Jurkat, Clone E6-1 (cell line): ENCODE measurements at regions not wholly inside any gene's neighbourhood (a gene's known extent, or its start where the extent isn't known, plus 50 kb on each side); places are given as distances from the start of the nearest gene placed in this dataset.
"Not testable (repeated sequence)": the region's sequence is repeated elsewhere in the genome, so short reads cannot be mapped to it uniquely, and the experiment has no call there.

Source experiments
- DNase-seq: peaks from one replicate; pipeline ENCODE4 v3.0.0-alpha.2; 2011; ENCODE audit warnings: low read depth, low spot score
- H3K4me3 ChIP-seq: 2 replicates; pipeline ENCODE4 v1.5.1; 2011; ENCODE audit warnings: mild to moderate bottlenecking, low read length, control low read depth, moderate library complexity

DNA sequence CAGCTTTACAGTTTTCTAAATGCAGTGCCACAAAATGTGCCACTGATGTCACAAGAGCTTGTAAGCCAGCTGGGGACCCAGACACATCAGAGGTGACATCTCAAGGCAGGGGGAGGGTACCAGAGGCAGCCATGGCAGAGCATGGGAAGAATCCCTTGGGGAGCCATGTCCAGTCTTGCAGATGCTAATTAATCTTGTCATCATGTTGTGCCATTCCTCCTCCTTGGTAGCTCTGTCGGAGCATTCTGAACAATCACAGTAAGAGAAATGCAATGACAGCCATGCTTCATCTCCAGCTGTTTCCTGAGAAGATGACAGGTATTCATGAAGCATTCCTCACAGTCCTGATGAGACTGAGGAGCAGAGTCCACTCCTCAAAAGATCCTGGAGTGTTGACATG is 287.9 kb downstream of the RPAP3 start:
- no peak overlapping the region for H3K4me3 ChIP-seq
- DNase-seq = no peak

DNA sequence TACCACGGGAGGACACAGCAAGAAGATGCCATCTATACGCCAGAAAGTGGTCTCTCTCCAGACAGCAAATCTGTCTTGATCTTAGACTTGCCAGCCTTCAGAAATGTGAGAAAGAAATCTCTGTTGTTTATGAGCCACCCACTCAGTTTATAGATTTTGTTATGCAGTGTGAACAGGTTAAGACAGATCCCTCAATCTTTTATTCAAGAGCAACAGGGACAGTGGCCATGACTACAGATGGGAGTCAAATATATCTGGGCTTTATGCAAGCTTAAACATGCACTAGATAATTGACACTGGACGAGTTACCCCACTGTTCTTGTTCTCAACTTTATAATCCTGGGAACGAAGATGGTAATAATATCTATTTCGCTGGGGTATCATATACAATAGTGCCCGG is 288.7 kb downstream of the RPAP3 start:
- no peak for DNase-seq

DNA sequence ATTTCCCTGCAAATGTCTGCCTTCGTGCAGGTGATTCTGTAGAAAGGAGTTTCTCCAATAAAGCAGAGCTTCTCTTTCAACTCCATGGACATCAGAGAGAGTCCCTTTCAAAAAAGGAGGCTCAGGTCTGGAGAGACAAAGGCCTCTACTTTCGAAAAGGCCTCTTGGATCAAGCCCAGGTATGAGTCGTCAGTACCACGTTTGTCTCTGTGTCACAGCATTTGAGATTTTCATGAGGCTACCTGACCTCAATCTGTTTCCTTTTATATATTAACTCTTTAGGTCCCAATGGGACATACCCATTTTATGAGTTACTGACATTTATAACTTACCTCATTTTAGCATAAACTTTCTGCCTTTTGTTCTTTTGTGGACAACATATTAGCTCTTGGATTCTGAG is 290.8 kb downstream of the RPAP3 start:
- H3K4me3 ChIP-seq = no peak overlapping the region
- DNase-seq = no peak

More for the DNA sequence above, 288.7 kb downstream of the RPAP3 start:
- no peak overlapping the region for H3K4me3 ChIP-seq

DNA sequence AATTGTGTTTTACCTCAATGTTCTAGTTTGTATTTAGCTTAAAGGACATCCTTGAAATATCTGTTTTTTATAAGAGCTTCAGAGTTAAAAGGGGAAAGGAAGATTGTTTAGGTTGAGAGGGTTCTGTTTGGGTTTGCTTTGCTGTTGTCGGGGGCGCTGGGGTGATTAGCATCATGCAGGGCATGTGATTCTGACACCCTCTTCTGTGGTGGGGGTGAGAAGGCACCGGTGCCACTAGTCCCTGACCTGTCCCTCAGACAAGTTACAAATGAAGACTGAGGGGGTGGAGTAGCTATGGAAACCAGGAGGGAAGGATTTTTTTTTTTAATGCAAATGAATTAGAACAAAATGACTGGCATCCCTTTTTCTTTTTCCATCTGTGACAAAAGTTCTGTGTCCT is 291.3 kb downstream of the RPAP3 start:
- no peak for DNase-seq
- no peak overlapping the region for H3K4me3 ChIP-seq

DNA sequence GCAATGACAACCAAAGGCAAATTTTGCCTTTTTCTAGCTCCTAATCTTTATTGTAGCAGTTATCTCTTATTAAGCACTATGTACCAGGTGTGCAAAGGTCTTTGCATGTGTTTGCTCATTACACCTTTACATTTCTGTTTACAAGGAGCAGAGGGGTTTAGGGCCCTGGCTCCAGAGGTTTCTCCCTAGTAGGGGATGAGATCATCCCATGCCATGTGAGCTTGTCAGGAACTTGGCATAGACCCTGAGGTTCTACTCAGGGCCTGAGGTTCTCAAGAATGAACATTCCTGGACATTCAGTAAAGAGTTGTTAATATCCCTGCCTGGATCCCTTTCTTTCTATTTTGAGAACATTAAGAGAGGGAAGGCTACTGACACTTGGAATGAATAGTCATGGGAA is 292.0 kb downstream of the RPAP3 start:
- no peak for DNase-seq
- no peak overlapping the region for H3K4me3 ChIP-seq

- no peak overlapping the region for H3K4me3 ChIP-seq
- DNase-seq = no peak
Measured at GRCh38 chr12:47412601-47413236, 293.1 kb downstream of the RPAP3 start.

GRCh38 chr12:47411966-47412365 is 293.9 kb downstream of the RPAP3 start:
- no peak for DNase-seq
- no peak overlapping the region for H3K4me3 ChIP-seq

- no peak overlapping the region for H3K4me3 ChIP-seq
- no peak for DNase-seq
Measured at GRCh38 chr12:47410862-47411261, 295.0 kb downstream of the RPAP3 start.

- DNase-seq = peak; percentile 51
- no peak overlapping the region for H3K4me3 ChIP-seq
Measured at GRCh38 chr12:47410383-47410782, 295.4 kb downstream of the RPAP3 start.

- DNase-seq = no peak
- no peak overlapping the region for H3K4me3 ChIP-seq
Measured at GRCh38 chr12:47409310-47409987, 296.4 kb downstream of the RPAP3 start.

DNA sequence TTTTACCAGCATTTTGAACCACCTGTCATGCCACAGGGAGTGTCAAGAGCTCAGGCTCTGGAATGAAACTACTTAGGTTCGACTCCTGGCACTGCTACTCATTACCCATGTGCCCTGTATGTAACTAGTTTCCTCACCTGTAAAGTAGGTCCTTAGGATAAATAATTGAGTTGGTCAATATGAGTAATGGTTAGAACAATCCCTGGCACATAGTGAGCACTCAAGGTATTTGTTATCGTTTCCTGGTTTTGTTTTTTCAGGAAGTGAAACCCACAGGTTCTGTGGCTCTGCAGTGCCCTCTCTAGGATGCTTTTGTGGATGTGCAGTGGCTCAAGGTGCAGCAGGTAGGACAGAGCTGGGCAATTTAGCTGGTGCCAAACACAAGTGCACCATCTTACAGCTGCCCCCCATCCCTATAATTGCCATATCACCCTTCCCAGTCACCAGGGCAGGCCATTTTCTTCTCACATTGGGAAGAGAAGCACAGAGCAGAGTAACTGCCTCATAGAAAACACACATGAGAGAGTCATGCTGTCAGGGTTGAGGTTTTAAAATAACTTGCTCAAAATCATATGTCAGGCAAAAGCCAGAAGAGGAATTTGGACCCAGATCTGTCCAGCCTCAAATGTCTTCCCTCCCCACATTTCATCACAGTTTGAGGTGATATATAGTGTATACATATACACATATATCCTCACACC is 297.5 kb downstream of the RPAP3 start:
- no peak overlapping the region for H3K4me3 ChIP-seq
- peak; percentile 32 for DNase-seq

GRCh38 chr12:47407463-47408129 is 298.2 kb downstream of the RPAP3 start:
- no peak for DNase-seq
- no peak overlapping the region for H3K4me3 ChIP-seq

- DNase-seq = no peak
- H3K4me3 ChIP-seq = no peak overlapping the region
Measured at GRCh38 chr12:47403681-47404080, 302.1 kb downstream of the RPAP3 start.

DNA sequence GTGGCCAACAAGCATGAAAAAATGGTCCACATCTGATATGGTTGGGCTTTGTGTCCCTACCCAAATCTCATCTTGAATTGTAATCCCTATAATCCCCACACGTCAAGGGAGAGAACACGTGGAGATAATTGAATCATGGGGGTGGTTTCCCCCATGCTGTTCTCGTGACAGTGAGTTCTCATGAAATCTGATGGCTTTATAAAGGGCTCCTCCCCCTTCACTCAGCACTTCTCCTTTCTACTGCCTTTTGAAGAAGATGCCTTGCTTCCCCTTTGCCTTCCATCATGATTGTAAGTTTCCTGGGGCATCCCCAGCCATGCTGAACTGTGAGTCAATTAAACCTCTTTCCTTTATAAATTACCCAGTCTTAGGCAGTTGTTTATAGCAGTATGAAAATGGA is 304.6 kb downstream of the RPAP3 start:
- H3K4me3 ChIP-seq, DNase-seq: not testable (repeated sequence)

DNA sequence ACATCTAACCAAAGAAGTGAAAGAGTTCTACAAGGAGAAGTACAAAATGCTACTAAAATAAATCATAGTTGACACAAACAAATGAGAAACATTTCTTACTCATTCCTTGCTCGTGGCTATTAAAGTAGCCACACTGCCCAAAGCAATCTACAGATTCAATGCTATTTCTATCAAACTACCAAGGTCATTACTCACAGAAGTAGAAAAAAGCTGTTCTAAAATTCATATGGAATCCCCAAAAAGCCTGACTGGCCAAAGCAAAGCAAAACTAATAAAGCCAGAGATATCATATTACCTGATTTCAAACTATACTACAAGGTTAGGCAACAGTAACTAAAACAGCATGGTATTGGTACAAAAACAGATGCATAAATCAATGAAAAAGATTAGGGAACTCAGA is 305.6 kb downstream of the RPAP3 start:
- DNase-seq = no peak
- H3K4me3 ChIP-seq = no peak overlapping the region

DNA sequence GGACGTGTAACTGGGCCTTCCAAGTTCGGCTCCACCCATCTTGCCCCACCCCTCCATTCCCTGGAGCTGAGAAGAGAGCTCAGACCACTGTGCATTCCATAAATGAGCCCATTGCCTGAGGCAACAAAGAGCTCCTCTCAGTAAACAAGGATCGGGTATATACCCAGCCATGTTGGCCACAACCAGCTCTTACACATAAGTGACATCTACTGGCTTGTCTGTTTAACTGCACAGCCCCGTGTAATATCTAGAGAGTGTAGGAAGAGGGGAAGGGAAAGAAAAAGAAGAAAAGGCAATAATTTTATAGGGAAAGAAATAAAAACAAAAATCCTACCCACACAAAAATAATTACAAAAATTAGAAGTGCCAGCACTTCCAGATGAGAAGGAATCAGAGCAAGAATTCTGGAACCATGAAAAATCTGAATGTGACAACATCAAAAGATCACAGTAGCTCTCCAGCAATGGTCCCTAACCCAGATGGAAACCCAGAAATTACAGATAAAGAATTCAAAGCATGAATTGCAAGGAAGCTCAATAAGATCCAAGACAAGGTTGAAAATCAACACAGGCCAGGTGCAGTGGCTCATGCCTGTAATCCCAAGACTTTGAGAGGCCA is 308.1 kb downstream of the RPAP3 start:
- H3K4me3 ChIP-seq = no peak overlapping the region
- DNase-seq = peak; percentile 51

DNA sequence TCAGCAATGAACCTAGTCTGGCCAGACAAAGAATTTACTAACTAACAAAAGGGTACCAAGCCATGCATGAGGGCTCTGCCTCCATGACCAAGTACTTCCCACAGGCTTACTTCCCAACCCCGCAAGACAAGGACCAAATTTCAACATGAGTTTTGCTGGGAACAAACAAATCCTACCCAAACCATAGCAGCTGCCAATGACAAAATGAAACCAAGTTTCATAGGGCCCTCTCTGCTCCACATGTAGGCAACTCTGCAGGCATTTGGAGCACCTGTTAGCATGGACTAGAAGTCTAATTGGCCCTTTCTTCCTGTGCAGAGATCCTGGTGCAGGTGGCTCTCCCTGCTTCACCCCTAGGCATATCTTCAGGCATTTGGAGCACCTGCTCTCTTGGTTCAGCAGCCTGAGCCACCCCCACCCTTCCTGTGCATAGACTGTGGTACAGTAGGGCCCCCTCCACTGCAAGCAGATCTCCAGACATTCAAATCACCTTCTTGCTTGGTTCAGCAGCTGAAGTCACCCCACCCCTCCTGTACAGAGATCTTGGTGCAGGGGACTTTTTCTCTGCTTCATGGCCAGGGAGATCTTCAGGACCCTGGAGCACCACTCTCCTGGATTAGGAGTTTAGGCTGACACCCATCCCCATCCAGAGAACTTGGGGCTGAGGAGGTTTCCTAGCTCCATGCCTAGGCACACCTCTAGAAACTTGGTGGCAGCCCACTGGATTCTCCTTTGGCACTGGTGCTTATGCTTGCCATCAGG is 308.7 kb downstream of the RPAP3 start:
- peak; percentile 27 for DNase-seq
- no peak overlapping the region for H3K4me3 ChIP-seq

DNA sequence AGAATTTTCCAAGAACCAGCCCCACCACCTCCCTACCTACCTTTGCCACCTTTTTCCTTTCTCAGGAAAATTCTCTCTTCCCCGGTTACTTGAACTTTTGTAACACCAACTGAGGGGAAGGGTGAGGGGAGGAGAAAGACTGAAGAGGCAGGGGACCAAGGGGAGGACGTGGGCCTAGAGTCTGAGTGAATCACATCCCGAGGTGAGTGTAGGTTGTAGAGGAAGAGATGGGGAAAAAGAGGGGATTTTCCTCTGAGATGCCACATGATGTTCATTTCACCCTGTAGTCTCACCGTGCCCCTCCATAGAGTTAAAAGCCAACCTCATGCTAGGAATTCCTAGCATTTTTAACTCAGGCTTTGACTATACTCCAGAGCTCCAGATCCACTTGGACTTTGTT is 311.8 kb downstream of the RPAP3 start:
- no peak for DNase-seq

GRCh38 chr12:47393403-47393790 is 312.4 kb downstream of the RPAP3 start:
- DNase-seq = no peak
- no peak overlapping the region for H3K4me3 ChIP-seq

More for the DNA sequence above, 311.8 kb downstream of the RPAP3 start:
- no peak overlapping the region for H3K4me3 ChIP-seq
